HepG2 (cell line): ENCODE measurements at regions not wholly inside any gene's neighbourhood (a gene's known extent, or its start where the extent isn't known, plus 50 kb on each side); places are given as distances from the start of the nearest gene placed in this dataset.

ENCODE experiments used
- ATAC-seq: fragments of 200-7000 bp; cut with Tn5 transposase; 3 replicates; pipeline ENCODE4 v1.9.1; 2020; ENCODE audit warnings: mild to moderate bottlenecking, moderate library complexity
- BruUV-seq: library from RNA; stranded (reverse); fragments of 400-500 nt; replicated peaks from 2 replicates; lab custom pipeline; 2021; lab: Mats Ljungman, UMichigan
- CTCF ChIA-PET: fragments of 300-600 bp; formaldehyde crosslinking; extraction: SDS; loops from one replicate; lab custom pipeline; 2021; ENCODE audit warnings: low total read pairs, inconsistent platforms, low intra/inter-chr PET ratio; lab: Yijun Ruan, JAX
- POLR2A ChIA-PET: fragments of 350-600 bp; sonication (Branson Sonifier 250); formaldehyde crosslinking; loops from one replicate; lab custom pipeline; 2020; ENCODE audit warnings: antibody characterized with exemption, inconsistent platforms; lab: Yijun Ruan, JAX
- DNase-seq: peaks from one replicate; pipeline ENCODE4 v3.0.0-alpha.2; 2015; ENCODE audit warnings: low spot score
- FAIRE-seq: peaks from 3 replicates; lab custom pipeline; 2011; peaks lifted over from hg19 to GRCh38; lab: Jason Lieb, UNC
- H2AFZ ChIP-seq: one replicate; pipeline ENCODE4 v1.6.1; 2011; ENCODE audit warnings: low read length, inconsistent platforms
- H3K27ac ChIP-seq: fragments of 300-600 bp; 3 replicates; pipeline ENCODE4 v1.8.0; 2011; ENCODE audit warnings: mixed run types, mild to moderate bottlenecking, mixed read lengths, low read length, inconsistent platforms; ENCODE audit not compliant: insufficient read depth; ENCODE audit errors: extremely low read length
- H3K27me3 ChIP-seq, 2 experiments: fragments of 200-600 bp in 1 of 2; 2 replicates in 1 of 2; 3 replicates in 1 of 2; pipeline versions ENCODE4 v1.6.0 to v1.8.0; 2011; ENCODE audit warnings: low read length in 2 of 2, mild to moderate bottlenecking in 2 of 2, moderate library complexity in 2 of 2, inconsistent platforms in 1 of 2; ENCODE audit not compliant: insufficient read depth in 2 of 2, control insufficient read depth in 1 of 2
- H3K36me3 ChIP-seq, 2 experiments: fragments of 200-600 bp in 1 of 2; replicated peaks in 1 of 2; 2 replicates in 1 of 2; 3 replicates in 1 of 2; pipeline versions ENCODE4 v1.5.1 to v1.8.0; 2011; ENCODE audit warnings: low read length in 2 of 2, inconsistent platforms in 1 of 2; ENCODE audit not compliant: insufficient read depth in 2 of 2, control insufficient read depth in 1 of 2
- H3K4me1 ChIP-seq: 2 replicates; pipeline ENCODE4 v1.5.1; 2012; ENCODE audit warnings: low read length, inconsistent platforms; ENCODE audit not compliant: insufficient read depth
- H3K4me2 ChIP-seq: 2 replicates; pipeline ENCODE4 v1.6.0; 2011; ENCODE audit warnings: low read depth, low read length, inconsistent platforms
- H3K4me3 ChIP-seq, 3 experiments: fragments of 200-600 bp in 1 of 3; sonication (generic), shearing (Covaris generic) in 1 of 3; replicated peaks in 1 of 3; 2 replicates each; pipeline ENCODE4 v1.5.1; 2011 to 2016; ENCODE audit warnings: low read length in 3 of 3, inconsistent platforms in 2 of 3, low read depth in 2 of 3, mild to moderate bottlenecking in 2 of 3, control low read depth in 1 of 3, mixed read lengths in 1 of 3; ENCODE audit not compliant: insufficient read depth in 1 of 3
- H3K79me2 ChIP-seq: one replicate; pipeline ENCODE4 v1.6.1; 2011; ENCODE audit warnings: low read length, inconsistent platforms; ENCODE audit not compliant: insufficient read depth
- H3K9ac ChIP-seq: 2 replicates; pipeline ENCODE4 v1.6.0; 2011; ENCODE audit warnings: mild to moderate bottlenecking, low read depth, low read length, inconsistent platforms; ENCODE audit not compliant: insufficient read depth
- H3K9me3 ChIP-seq: 2 replicates; pipeline ENCODE4 v1.5.1; 2012; ENCODE audit warnings: mild to moderate bottlenecking, low read length
- H4K20me1 ChIP-seq: 2 replicates; pipeline ENCODE4 v1.6.0; 2011; ENCODE audit warnings: inconsistent platforms, mild to moderate bottlenecking, low read length, moderate library complexity; ENCODE audit not compliant: insufficient read depth
- AGO2 ChIP-seq: fragments of 200-400 bp; formaldehyde crosslinking; optimal IDR thresholded peaks from 2 replicates; pipeline ENCODE3; 2017; ENCODE audit warnings: mild to moderate bottlenecking, low read depth, low read length, moderate library complexity
- ELF3 ChIP-seq: IDR thresholded peaks from 2 replicates; pipeline ENCODE4 v1.6.1; 2016; ENCODE audit warnings: missing genetic modification reagents, missing compliant biosample characterization
- KDM3A ChIP-seq: IDR thresholded peaks from 2 replicates; pipeline ENCODE4 v1.6.1; 2018; ENCODE audit warnings: low read depth, missing compliant biosample characterization
- YEATS4 ChIP-seq: sonication (generic); formaldehyde crosslinking; IDR thresholded peaks from 2 replicates; pipeline ENCODE4 v1.4.0; 2020; ENCODE audit warnings: missing genetic modification reagents, borderline replicate concordance
- ZNF292 ChIP-seq: sonication (generic); formaldehyde crosslinking; IDR thresholded peaks from 2 replicates; pipeline ENCODE4 v1.8.1; 2022; ENCODE audit warnings: mild to moderate bottlenecking, low read depth, missing genetic modification reagents, borderline replicate concordance
- ZNF3 ChIP-seq: IDR thresholded peaks from 2 replicates; pipeline ENCODE4 v1.7.0; 2017; ENCODE audit warnings: inconsistent platforms
- ZNF768 ChIP-seq: sonication (generic); formaldehyde crosslinking; IDR thresholded peaks from 2 replicates; pipeline ENCODE4 v1.4.0; 2020; ENCODE audit warnings: missing genetic modification reagents
- ZSCAN25 ChIP-seq: sonication (generic); formaldehyde crosslinking; IDR thresholded peaks from 2 replicates; pipeline ENCODE4 v1.8.0; 2022; ENCODE audit warnings: mild to moderate bottlenecking, missing genetic modification reagents
- WGBS: methylation state at CpG from one replicate; pipeline ENCODE4 v1.1.6; 2017; ENCODE audit warnings: low lambda C conversion rate; 5-methylcytosine and 5-hydroxymethylcytosine counted together
- in situ Hi-C: cut with HindIII; loops from 2 replicates; pipeline ENCODE4 v1.10.0; 2017; ENCODE audit warnings: low pct_unique_long_range_greater_than_20kb; ENCODE audit not compliant: extremely low pct_ligation_motif_present
- intact Hi-C: fragments of 100-400 bp; cut with micrococcal nuclease; formaldehyde crosslinking; loops from one replicate; pipeline ENCODE4 v1.10.0; 2022; ENCODE audit not compliant: unreplicated experiment
- TF ChIP-seq, protein P1 (sequence below): sonication (generic); formaldehyde crosslinking; IDR thresholded peaks from 2 replicates; pipeline ENCODE4 v1.4.0; 2020; ENCODE audit warnings: mild to moderate bottlenecking, missing genetic modification reagents

DNA sequence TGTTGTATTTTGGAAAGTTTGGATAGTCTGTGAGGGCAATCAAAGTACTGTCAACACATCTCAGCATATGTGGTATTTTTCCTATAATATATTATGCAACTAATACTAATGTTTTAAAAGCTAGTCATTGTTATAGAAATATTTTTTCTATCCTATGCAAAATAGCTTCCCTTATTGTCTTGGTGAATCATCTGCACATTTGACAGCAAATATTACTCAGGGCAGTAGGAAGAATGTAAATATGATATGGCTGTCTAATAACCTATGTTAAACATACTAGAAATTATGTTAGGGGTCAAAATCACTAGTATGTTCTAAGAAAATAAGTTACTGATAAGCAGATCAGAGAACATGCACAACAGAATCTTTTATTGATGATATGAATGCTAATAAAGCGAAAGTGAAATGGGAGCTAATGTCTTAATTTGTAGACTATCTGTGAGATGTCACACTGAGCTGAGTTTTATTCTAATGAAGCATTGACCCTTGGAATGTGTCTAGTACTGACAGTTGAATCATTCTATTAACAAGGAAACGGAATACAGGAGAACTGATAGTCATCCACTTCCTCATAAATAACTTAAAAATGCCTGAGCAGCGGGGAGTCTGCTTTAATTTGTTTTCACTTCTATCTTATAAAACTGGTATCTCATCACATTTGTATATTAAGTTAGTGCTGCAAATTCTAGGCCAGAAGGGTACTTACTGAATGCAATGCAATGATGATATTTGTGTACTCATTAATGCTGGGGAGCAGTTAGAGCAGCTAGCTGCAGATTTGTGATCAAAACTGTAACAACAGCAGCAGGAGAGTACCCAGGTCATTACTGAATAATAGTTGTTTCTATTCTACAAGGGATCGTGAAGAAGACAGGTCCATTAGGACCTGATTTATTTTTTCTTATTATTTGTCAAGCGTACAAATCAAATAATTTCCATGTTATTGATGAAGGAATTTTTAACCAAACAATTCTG lies 440.3 kb upstream of the AADAT start:
- Histone ChIP-seq H3K4me1 (no peaks in the 10 kb centered on the region), H3K9ac (no peak overlapping the region), H3K27me3 (no peaks in the 10 kb centered on the region), H3K9me3 (no peaks in the 10 kb centered on the region), H3K36me3 (no peaks in the 10 kb centered on the region), H3K27ac (no peak overlapping the region), H2AFZ (no peak overlapping the region), H3K79me2 (no peaks in the 10 kb centered on the region), H3K4me2 (no peak overlapping the region), H3K4me3 (no peak overlapping the region), H4K20me1 (no peaks in the 10 kb centered on the region)
- intact Hi-C loops, result no loop called here
- no TSS peak for BruUV-seq
- ATAC-seq, result no peak
- POLR2A ChIA-PET, result no interaction called here
- CTCF ChIA-PET, result no interaction called here
- WGBS, result 8% methylated on average over 5 of the region's 5 CpGs
- TF ChIP-seq ZNF3, result no peak
- no peak for TF ChIP-seq AGO2
- no peak for TF ChIP-seq ZSCAN25 (CRISPR knock-in tag)
- TF ChIP-seq, protein P1, sequence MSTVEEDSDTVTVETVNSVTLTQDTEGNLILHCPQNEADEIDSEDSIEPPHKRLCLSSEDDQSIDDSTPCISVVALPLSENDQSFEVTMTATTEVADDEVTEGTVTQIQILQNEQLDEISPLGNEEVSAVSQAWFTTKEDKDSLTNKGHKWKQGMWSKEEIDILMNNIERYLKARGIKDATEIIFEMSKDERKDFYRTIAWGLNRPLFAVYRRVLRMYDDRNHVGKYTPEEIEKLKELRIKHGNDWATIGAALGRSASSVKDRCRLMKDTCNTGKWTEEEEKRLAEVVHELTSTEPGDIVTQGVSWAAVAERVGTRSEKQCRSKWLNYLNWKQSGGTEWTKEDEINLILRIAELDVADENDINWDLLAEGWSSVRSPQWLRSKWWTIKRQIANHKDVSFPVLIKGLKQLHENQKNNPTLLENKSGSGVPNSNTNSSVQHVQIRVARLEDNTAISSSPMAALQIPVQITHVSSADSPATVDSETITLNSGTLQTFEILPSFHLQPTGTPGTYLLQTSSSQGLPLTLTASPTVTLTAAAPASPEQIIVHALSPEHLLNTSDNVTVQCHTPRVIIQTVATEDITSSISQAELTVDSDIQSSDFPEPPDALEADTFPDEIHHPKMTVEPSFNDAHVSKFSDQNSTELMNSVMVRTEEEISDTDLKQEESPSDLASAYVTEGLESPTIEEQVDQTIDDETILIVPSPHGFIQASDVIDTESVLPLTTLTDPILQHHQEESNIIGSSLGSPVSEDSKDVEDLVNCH (CRISPR knock-in tag), result no peak
- TF ChIP-seq ZNF292 (CRISPR knock-in tag), result no peak
- TF ChIP-seq ZNF768 (CRISPR knock-in tag), result no peak
- no peak for TF ChIP-seq YEATS4 (CRISPR knock-in tag)
- no peak for TF ChIP-seq KDM3A
- no peak for TF ChIP-seq ELF3
- no peak for DNase-seq
- in situ Hi-C loops, result no loop called here
- FAIRE-seq, result no peak
